Sciatic nerve (tissue), 2 donors: ENCODE measurements at regions not wholly inside any gene's neighbourhood (a gene's known extent, or its start where the extent isn't known, plus 50 kb on each side); places are given as distances from the start of the nearest gene placed in this dataset.

Source experiments
- ATAC-seq: fragments of 200-7000 bp; cut with Tn5 transposase; one replicate; pipeline ENCODE4 v1.9.1; 2020; ENCODE audit warnings: mild to moderate bottlenecking, moderate library complexity
- DNase-seq: peaks from one replicate; pipeline ENCODE4 v3.0.0-alpha.2; 2020; ENCODE audit warnings: low spot score
- intact Hi-C: fragments of 100-400 bp; cut with DNase I; formaldehyde crosslinking; loops from one replicate; pipeline ENCODE4 v1.14.2; 2022
- donor health status: DM: no; HTN: no; CAD: no.
- donor health status: DM: no; HTN: no; CAD: no.

GRCh38 chr14:85115921-85116320 is 414.0 kb upstream of the FLRT2 start:
- ATAC-seq (no peak), DNase-seq (no peak)
- intact Hi-C loops = no loop called here

- DNase-seq (no peak), ATAC-seq (no peak)
- intact Hi-C loops = no loop called here
Observed at GRCh38 chr14:85118274-85118673, 411.7 kb upstream of the FLRT2 start.

- no peak for ATAC-seq
- DNase-seq = no peak
- intact Hi-C loops = no loop called here
Observed at GRCh38 chr14:85122690-85123089, 407.3 kb upstream of the FLRT2 start.

- DNase-seq (no peak), ATAC-seq (no peak)
- intact Hi-C loops = no loop called here
Observed at GRCh38 chr14:85123755-85124154, 406.2 kb upstream of the FLRT2 start.

- no peak for DNase-seq
- ATAC-seq = no peak
- intact Hi-C loops = no loop called here
Observed at GRCh38 chr14:85124631-85125290, 405.2 kb upstream of the FLRT2 start.

GRCh38 chr14:85125291-85125670 is 404.7 kb upstream of the FLRT2 start:
- no peak for DNase-seq
- intact Hi-C loops = no loop called here
- no peak for ATAC-seq

GRCh38 chr14:85129921-85130320 is 400.0 kb upstream of the FLRT2 start:
- ATAC-seq = peak; percentile 82
- no peak for DNase-seq
- intact Hi-C loops = no loop called here

GRCh38 chr14:85131226-85131922 is 398.6 kb upstream of the FLRT2 start:
- intact Hi-C loops = no loop called here
- ATAC-seq (no peak), DNase-seq (no peak)

- intact Hi-C loops = no loop called here
- DNase-seq (no peak), ATAC-seq (peak; percentile 85)
Observed at GRCh38 chr14:85142982-85143381, 387.0 kb upstream of the FLRT2 start.

- intact Hi-C loops = no loop called here
- DNase-seq (no peak), ATAC-seq (no peak)
Observed at GRCh38 chr14:85146779-85147178, 383.2 kb upstream of the FLRT2 start.

- ATAC-seq = no peak
- intact Hi-C loops = no loop called here
Observed at GRCh38 chr14:85150166-85150565, 379.8 kb upstream of the FLRT2 start.

GRCh38 chr14:85154714-85155113 is 375.2 kb upstream of the FLRT2 start:
- ATAC-seq (no peak), DNase-seq (no peak)
- intact Hi-C loops = no loop called here

More at GRCh38 chr14:85150166-85150565, 379.8 kb upstream of the FLRT2 start:
- no peak for DNase-seq

GRCh38 chr14:85156319-85156718 is 373.6 kb upstream of the FLRT2 start:
- ATAC-seq (no peak), DNase-seq (no peak)
- intact Hi-C loops = no loop called here

GRCh38 chr14:85159726-85160125 is 370.2 kb upstream of the FLRT2 start:
- intact Hi-C loops = no loop called here
- DNase-seq (no peak), ATAC-seq (no peak)

GRCh38 chr14:85165094-85165493 is 364.9 kb upstream of the FLRT2 start:
- intact Hi-C loops = no loop called here
- ATAC-seq = peak; percentile 55
- DNase-seq = no peak

- DNase-seq = no peak
- intact Hi-C loops = no loop called here
- no peak for ATAC-seq
Observed at GRCh38 chr14:85169381-85169780, 360.6 kb upstream of the FLRT2 start.

- ATAC-seq = no peak
- intact Hi-C loops = no loop called here
- no peak for DNase-seq
Observed at GRCh38 chr14:85172290-85172689, 357.7 kb upstream of the FLRT2 start.

GRCh38 chr14:85172889-85173477 is 357.0 kb upstream of the FLRT2 start:
- intact Hi-C loops = no loop called here
- ATAC-seq (no peak), DNase-seq (no peak)

- intact Hi-C loops = no loop called here
- ATAC-seq = no peak
- DNase-seq = no peak
Observed at GRCh38 chr14:85175556-85175955, 354.4 kb upstream of the FLRT2 start.

GRCh38 chr14:85178864-85179263 is 351.1 kb upstream of the FLRT2 start:
- ATAC-seq = no peak
- DNase-seq = no peak
- intact Hi-C loops = no loop called here

GRCh38 chr14:85180876-85181275 is 349.1 kb upstream of the FLRT2 start:
- no peak for DNase-seq
- intact Hi-C loops = no loop called here
- ATAC-seq = no peak
